Liver (tissue), 8 donors: ENCODE measurements at regions not wholly inside any gene's neighbourhood (a gene's known extent, or its start where the extent isn't known, plus 50 kb on each side); places are given as distances from the start of the nearest gene placed in this dataset.

Experiments used
- DNase-seq: peaks from one replicate; pipeline ENCODE4 v3.0.0-alpha.2; 2017; ENCODE audit warnings: low spot score
- H3K27ac ChIP-seq, 2 donors: one replicate each; pipeline ENCODE4 v1.7.0; 2013; ENCODE audit warnings: inconsistent platforms in 2 of 2, low read length in 2 of 2, control low read depth in 1 of 2, low read depth in 1 of 2, mild to moderate bottlenecking in 1 of 2
- H3K27me3 ChIP-seq, 4 donors: one replicate each; pipeline versions ENCODE4 v1.6.1 to v1.7.0; 2013; ENCODE audit warnings: low read length in 3 of 4, inconsistent platforms in 1 of 4, mild to moderate bottlenecking in 1 of 4, moderate library complexity in 1 of 4; ENCODE audit not compliant: control insufficient read depth in 4 of 4, insufficient read depth in 4 of 4
- H3K36me3 ChIP-seq, 4 donors: one replicate each; pipeline versions ENCODE4 v1.6.1 to v1.7.0; 2013; ENCODE audit warnings: low read length in 3 of 4, mild to moderate bottlenecking in 3 of 4, low read depth in 1 of 4, moderate library complexity in 1 of 4; ENCODE audit not compliant: control insufficient read depth in 4 of 4, insufficient read depth in 3 of 4
- H3K4me1 ChIP-seq, 4 donors: one replicate each; pipeline versions ENCODE4 v1.6.1 to v1.7.0; 2013; ENCODE audit warnings: low read length in 3 of 4, mild to moderate bottlenecking in 3 of 4, moderate library complexity in 1 of 4; ENCODE audit not compliant: control insufficient read depth in 4 of 4, insufficient read depth in 4 of 4
- H3K4me3 ChIP-seq, 3 donors: one replicate each; pipeline versions ENCODE4 v1.6.1 to v1.7.0; 2013; ENCODE audit warnings: low read length in 3 of 3, control low read depth in 1 of 3, low read depth in 1 of 3, mild to moderate bottlenecking in 1 of 3
- H3K9ac ChIP-seq, 2 donors: one replicate each; pipeline ENCODE4 v1.7.0; 2013; ENCODE audit warnings: low read length in 2 of 2, mild to moderate bottlenecking in 2 of 2, moderate library complexity in 2 of 2, control low read depth in 1 of 2, low read depth in 1 of 2
- H3K9me3 ChIP-seq, 4 donors: one replicate each; pipeline versions ENCODE4 v1.6.1 to v1.7.0; 2013; ENCODE audit warnings: low read length in 3 of 4; ENCODE audit not compliant: control insufficient read depth in 4 of 4
- EGR1 ChIP-seq, 2 donors: IDR thresholded peaks; 2 replicates each; pipeline ENCODE4 v1.6.1; 2016 to 2018; ENCODE audit warnings: antibody characterized with exemption in 2 of 2, low read depth in 2 of 2
- GABPA ChIP-seq, 2 donors: IDR thresholded peaks in 1 of 2; conservative IDR thresholded peaks in 1 of 2; 2 replicates each; pipeline ENCODE4 v1.6.1; 2016; ENCODE audit warnings: antibody characterized with exemption in 2 of 2, mild to moderate bottlenecking in 1 of 2, moderate library complexity in 1 of 2
- HNF4G ChIP-seq: IDR thresholded peaks from 2 replicates; pipeline ENCODE4 v1.6.1; 2016; ENCODE audit warnings: antibody characterized with exemption
- JUND ChIP-seq, 2 donors: IDR thresholded peaks; 2 replicates each; pipeline ENCODE4 v1.6.1; 2016; ENCODE audit warnings: antibody characterized with exemption in 2 of 2
- NR2F2 ChIP-seq: IDR thresholded peaks from 2 replicates; pipeline ENCODE4 v1.6.1; 2016; ENCODE audit warnings: antibody characterized with exemption
- RAD21 ChIP-seq, 2 donors: IDR thresholded peaks; 2 replicates each; pipeline ENCODE4 v1.6.1; 2016; ENCODE audit warnings: antibody characterized with exemption in 2 of 2, mild to moderate bottlenecking in 2 of 2
- SP1 ChIP-seq: IDR thresholded peaks from 2 replicates; pipeline ENCODE4 v1.6.1; 2018; ENCODE audit warnings: antibody characterized with exemption, mild to moderate bottlenecking
- WGBS: extraction: QIAGEN DNeasy Blood & Tissue Kit; methylation state at CpG from one replicate; pipeline ENCODE4 v1.1.7; 2013; 5-methylcytosine and 5-hydroxymethylcytosine counted together
- TF ChIP-seq, protein P1 (sequence below): IDR thresholded peaks from 2 replicates; pipeline ENCODE4 v1.6.1; 2016; ENCODE audit warnings: antibody characterized with exemption
- TF ChIP-seq, protein P2 (sequence below): IDR thresholded peaks from 2 replicates; pipeline ENCODE4 v1.6.1; 2016; ENCODE audit warnings: antibody characterized with exemption
- TF ChIP-seq, protein P3 (sequence below): IDR thresholded peaks from 2 replicates; pipeline ENCODE4 v1.6.1; 2016; ENCODE audit warnings: antibody characterized with exemption, mild to moderate bottlenecking
- TF ChIP-seq, protein P4 (sequence below): fragments of 150-350 bp; IDR thresholded peaks from 2 replicates; pipeline ENCODE4 v1.5.1; 2017; ENCODE audit warnings: improper control_type of control experiment, low read depth, low read length; ENCODE audit not compliant: missing input control
- donor health status: healthy.
- donor health status: healthy.
- donor health status: healthy.
- donor health status: healthy.
- donor health status: healthy.

DNA sequence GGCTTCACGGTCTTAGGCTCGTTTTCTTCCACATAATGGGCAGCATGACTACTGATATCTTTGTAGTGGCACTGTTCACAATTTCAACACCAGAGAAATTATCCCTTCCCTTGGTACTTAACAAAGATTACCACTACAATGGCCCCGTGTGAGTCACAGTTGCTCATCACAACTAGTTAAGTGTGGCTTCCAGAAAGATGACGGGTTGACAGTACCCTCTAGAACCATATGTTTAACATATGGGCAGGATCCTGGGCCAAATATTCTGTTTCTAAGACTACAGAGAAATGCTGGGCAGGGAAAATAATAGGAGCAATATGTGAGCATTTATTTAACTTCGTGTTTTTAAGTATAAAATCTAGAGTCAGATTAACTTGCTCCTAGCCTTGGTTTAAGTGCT is 780.1 kb upstream of the LINC00305 start:
- Histone ChIP-seq H3K4me3 (no peak overlapping the region), H3K27me3 (no peaks in the 10 kb centered on the region), H3K4me1 (no peaks in the 10 kb centered on the region), H3K36me3 (no peaks in the 10 kb centered on the region), H3K9me3 (no peaks in the 10 kb centered on the region), H3K27ac (no peak overlapping the region), H3K9ac (no peak overlapping the region)
- TF ChIP-seq EGR1 (IDR thresholded peaks at IDR 0.05; ENCODE audit: low read depth in 2 of 2) (no peak), GABPA (IDR thresholded peaks at IDR 0.05 in 1 of 2, conservative IDR thresholded peaks at IDR 0.05 in 1 of 2) (no peak), HNF4G (no peak), RAD21 (IDR thresholded peaks at IDR 0.05) (no peak), NR2F2 (no peak), JUND (IDR thresholded peaks at IDR 0.05) (no peak)
- TF ChIP-seq, protein P1, sequence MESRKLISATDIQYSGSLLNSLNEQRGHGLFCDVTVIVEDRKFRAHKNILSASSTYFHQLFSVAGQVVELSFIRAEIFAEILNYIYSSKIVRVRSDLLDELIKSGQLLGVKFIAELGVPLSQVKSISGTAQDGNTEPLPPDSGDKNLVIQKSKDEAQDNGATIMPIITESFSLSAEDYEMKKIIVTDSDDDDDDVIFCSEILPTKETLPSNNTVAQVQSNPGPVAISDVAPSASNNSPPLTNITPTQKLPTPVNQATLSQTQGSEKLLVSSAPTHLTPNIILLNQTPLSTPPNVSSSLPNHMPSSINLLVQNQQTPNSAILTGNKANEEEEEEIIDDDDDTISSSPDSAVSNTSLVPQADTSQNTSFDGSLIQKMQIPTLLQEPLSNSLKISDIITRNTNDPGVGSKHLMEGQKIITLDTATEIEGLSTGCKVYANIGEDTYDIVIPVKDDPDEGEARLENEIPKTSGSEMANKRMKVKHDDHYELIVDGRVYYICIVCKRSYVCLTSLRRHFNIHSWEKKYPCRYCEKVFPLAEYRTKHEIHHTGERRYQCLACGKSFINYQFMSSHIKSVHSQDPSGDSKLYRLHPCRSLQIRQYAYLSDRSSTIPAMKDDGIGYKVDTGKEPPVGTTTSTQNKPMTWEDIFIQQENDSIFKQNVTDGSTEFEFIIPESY, result no peak
- TF ChIP-seq, protein P2, sequence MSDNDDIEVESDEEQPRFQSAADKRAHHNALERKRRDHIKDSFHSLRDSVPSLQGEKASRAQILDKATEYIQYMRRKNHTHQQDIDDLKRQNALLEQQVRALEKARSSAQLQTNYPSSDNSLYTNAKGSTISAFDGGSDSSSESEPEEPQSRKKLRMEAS, result no peak
- TF ChIP-seq, protein P3, sequence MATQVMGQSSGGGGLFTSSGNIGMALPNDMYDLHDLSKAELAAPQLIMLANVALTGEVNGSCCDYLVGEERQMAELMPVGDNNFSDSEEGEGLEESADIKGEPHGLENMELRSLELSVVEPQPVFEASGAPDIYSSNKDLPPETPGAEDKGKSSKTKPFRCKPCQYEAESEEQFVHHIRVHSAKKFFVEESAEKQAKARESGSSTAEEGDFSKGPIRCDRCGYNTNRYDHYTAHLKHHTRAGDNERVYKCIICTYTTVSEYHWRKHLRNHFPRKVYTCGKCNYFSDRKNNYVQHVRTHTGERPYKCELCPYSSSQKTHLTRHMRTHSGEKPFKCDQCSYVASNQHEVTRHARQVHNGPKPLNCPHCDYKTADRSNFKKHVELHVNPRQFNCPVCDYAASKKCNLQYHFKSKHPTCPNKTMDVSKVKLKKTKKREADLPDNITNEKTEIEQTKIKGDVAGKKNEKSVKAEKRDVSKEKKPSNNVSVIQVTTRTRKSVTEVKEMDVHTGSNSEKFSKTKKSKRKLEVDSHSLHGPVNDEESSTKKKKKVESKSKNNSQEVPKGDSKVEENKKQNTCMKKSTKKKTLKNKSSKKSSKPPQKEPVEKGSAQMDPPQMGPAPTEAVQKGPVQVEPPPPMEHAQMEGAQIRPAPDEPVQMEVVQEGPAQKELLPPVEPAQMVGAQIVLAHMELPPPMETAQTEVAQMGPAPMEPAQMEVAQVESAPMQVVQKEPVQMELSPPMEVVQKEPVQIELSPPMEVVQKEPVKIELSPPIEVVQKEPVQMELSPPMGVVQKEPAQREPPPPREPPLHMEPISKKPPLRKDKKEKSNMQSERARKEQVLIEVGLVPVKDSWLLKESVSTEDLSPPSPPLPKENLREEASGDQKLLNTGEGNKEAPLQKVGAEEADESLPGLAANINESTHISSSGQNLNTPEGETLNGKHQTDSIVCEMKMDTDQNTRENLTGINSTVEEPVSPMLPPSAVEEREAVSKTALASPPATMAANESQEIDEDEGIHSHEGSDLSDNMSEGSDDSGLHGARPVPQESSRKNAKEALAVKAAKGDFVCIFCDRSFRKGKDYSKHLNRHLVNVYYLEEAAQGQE, result no peak
- TF ChIP-seq, protein P4, sequence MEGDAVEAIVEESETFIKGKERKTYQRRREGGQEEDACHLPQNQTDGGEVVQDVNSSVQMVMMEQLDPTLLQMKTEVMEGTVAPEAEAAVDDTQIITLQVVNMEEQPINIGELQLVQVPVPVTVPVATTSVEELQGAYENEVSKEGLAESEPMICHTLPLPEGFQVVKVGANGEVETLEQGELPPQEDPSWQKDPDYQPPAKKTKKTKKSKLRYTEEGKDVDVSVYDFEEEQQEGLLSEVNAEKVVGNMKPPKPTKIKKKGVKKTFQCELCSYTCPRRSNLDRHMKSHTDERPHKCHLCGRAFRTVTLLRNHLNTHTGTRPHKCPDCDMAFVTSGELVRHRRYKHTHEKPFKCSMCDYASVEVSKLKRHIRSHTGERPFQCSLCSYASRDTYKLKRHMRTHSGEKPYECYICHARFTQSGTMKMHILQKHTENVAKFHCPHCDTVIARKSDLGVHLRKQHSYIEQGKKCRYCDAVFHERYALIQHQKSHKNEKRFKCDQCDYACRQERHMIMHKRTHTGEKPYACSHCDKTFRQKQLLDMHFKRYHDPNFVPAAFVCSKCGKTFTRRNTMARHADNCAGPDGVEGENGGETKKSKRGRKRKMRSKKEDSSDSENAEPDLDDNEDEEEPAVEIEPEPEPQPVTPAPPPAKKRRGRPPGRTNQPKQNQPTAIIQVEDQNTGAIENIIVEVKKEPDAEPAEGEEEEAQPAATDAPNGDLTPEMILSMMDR, result no peak
- WGBS, result 75% methylated on average over 5 of the region's 5 CpGs
- DNase-seq, result no peak

DNA sequence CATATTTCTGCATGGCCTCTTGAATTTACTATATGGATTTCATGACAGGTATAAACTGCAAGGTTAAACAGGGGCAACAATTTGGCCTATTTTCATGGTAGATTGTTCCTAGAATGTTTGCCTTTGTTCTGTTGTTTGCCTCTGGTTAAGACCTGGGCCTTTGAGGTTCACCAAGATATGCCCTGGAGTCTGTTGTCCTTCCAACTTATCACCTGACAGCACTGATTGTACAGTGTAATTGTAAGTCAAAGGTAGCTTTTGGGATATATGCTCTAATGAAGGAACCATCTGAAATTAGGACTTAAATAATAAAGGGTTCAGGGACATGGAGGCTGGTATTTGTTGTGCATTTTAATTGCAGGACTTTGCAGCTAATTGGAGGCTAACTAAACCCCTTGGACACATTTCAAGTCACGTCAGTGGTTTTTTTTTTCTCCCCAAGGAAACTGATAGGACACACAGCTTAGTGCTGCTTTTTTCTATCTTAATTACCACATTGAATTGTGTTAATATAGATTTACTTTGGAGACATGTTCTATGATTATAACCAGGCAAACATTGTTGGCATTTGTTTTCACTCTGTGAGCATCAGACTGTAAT is 771.2 kb upstream of the LINC00305 start:
- Histone ChIP-seq H3K9me3 (no peaks in the 10 kb centered on the region), H3K4me1 (no peaks in the 10 kb centered on the region), H3K4me3 (no peak overlapping the region), H3K36me3 (no peaks in the 10 kb centered on the region), H3K27ac (no peak overlapping the region), H3K9ac (no peak overlapping the region), H3K27me3 (no peaks in the 10 kb centered on the region)
- no peak for DNase-seq
- WGBS, result 61% methylated on average over 1 of the region's 1 CpG
- TF ChIP-seq, protein P1, result no peak
- TF ChIP-seq JUND (IDR thresholded peaks at IDR 0.05) (no peak), EGR1 (IDR thresholded peaks at IDR 0.05; ENCODE audit: low read depth in 2 of 2) (no peak), SP1 (no peak)
